ENCODE measurements at regions not wholly inside any gene's neighbourhood (a gene's known extent, or its start where the extent isn't known, plus 50 kb on each side); places are given as distances from the start of the nearest gene placed in this dataset.

DNA sequence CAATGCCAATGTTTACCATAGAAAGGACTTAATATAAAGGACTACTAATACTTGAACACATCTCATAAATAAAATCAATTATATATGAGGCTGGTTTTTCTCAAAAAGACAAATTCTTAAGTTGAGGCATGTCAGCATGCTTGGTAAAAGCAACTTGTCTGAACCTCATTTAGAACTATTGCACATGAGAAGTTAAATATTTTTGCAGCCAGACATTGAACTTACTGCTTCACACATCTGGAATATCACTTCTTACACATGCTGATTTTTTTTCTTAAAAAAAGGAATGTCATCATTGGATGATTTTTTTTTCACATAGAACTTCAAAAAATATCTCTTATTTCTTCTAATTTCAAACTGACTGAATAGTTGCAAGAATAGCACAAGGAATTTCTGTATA is 609.0 kb downstream of the EPHA4 start:
- Histone ChIP-seq H3K4me1 (ENCODE audit: insufficient read depth, low read length) (no peaks in the 10 kb centered on the region), H3K9me3 (ENCODE audit: low read length) (peaks cover 31% of the 10 kb centered on the region), H3K9ac (ENCODE audit: insufficient read depth, low read depth, low read length) (no peak overlapping the region), H3K79me2 (ENCODE audit: insufficient read depth, low read length) (no peaks in the 10 kb centered on the region), H3K4me2 (ENCODE audit: low read depth, low read length) (no peak overlapping the region), H2AFZ (ENCODE audit: low read length) (no peak overlapping the region), H3K27me3 (ENCODE audit: control insufficient read depth in 1 of 2, insufficient read depth in 2 of 2, low read length in 2 of 2) (no peaks in the 10 kb centered on the region), H4K20me1 (ENCODE audit: insufficient read depth, low read length) (no peaks in the 10 kb centered on the region), H3K36me3 (replicated peaks in 1 of 2; ENCODE audit: control insufficient read depth in 1 of 2, insufficient read depth in 2 of 2, low read length in 2 of 2) (no peaks in the 10 kb centered on the region), H3K4me3 (replicated peaks in 1 of 3; ENCODE audit: insufficient read depth in 1 of 3, low read depth in 2 of 3, low read length in 3 of 3) (no peak overlapping the region), H3K27ac (ENCODE audit: extremely low read length, insufficient read depth, low read length) (no peak overlapping the region)
- intact Hi-C loops (cut with micrococcal nuclease; ENCODE audit: unreplicated experiment): no loop called here
- ChIA-PET POLR2A (no interaction called here), CTCF (ENCODE audit: low intra/inter-chr PET ratio, low total read pairs) (no interaction called here)
- in situ Hi-C loops (cut with HindIII; ENCODE audit: extremely low pct_ligation_motif_present, low pct_unique_long_range_greater_than_20kb): no loop called here
- TF ChIP-seq, protein P1, sequence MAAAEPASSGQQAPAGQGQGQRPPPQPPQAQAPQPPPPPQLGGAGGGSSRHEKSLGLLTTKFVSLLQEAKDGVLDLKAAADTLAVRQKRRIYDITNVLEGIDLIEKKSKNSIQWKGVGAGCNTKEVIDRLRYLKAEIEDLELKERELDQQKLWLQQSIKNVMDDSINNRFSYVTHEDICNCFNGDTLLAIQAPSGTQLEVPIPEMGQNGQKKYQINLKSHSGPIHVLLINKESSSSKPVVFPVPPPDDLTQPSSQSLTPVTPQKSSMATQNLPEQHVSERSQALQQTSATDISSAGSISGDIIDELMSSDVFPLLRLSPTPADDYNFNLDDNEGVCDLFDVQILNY (CRISPR knock-in tag; conservative IDR thresholded peaks at IDR 0.05): no peak
- TF ChIP-seq, protein P2, sequence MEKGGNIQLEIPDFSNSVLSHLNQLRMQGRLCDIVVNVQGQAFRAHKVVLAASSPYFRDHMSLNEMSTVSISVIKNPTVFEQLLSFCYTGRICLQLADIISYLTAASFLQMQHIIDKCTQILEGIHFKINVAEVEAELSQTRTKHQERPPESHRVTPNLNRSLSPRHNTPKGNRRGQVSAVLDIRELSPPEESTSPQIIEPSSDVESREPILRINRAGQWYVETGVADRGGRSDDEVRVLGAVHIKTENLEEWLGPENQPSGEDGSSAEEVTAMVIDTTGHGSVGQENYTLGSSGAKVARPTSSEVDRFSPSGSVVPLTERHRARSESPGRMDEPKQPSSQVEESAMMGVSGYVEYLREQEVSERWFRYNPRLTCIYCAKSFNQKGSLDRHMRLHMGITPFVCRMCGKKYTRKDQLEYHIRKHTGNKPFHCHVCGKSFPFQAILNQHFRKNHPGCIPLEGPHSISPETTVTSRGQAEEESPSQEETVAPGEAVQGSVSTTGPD (CRISPR knock-in tag; IDR thresholded peaks at IDR 0.05): no peak
- TF ChIP-seq NCOA1 (CRISPR knock-in tag; IDR thresholded peaks at IDR 0.05): no peak
- TF ChIP-seq ZNF446 (CRISPR knock-in tag; IDR thresholded peaks at IDR 0.05): no peak
- TF ChIP-seq ZNF629 (CRISPR knock-in tag; conservative IDR thresholded peaks at IDR 0.05): no peak
- no peak for TF ChIP-seq ZNF607 (CRISPR knock-in tag; IDR thresholded peaks at IDR 0.05; ENCODE audit: borderline replicate concordance)
- no peak for TF ChIP-seq ZBTB20 (CRISPR knock-in tag; IDR thresholded peaks at IDR 0.05; ENCODE audit: borderline replicate concordance, low read depth)
- no peak for TF ChIP-seq GABPA (IDR thresholded peaks at IDR 0.05; ENCODE audit: low read depth, low read length)
- no peak for TF ChIP-seq GABPA (CRISPR knock-in tag; IDR thresholded peaks at IDR 0.05; ENCODE audit: low read depth)
- TF ChIP-seq FOXA3 (CRISPR knock-in tag; IDR thresholded peaks at IDR 0.05): no peak
- TF ChIP-seq ZNF619 (CRISPR knock-in tag; IDR thresholded peaks at IDR 0.05): no peak
- no peak for TF ChIP-seq SP1 (IDR thresholded peaks at IDR 0.05)
- TF ChIP-seq SP1 (CRISPR knock-in tag; IDR thresholded peaks at IDR 0.05): no peak
- TF ChIP-seq, protein P3, sequence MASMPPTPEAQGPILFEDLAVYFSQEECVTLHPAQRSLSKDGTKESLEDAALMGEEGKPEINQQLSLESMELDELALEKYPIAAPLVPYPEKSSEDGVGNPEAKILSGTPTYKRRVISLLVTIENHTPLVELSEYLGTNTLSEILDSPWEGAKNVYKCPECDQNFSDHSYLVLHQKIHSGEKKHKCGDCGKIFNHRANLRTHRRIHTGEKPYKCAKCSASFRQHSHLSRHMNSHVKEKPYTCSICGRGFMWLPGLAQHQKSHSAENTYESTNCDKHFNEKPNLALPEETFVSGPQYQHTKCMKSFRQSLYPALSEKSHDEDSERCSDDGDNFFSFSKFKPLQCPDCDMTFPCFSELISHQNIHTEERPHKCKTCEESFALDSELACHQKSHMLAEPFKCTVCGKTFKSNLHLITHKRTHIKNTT (CRISPR knock-in tag; IDR thresholded peaks at IDR 0.05): no peak
- TF ChIP-seq JARID2 (CRISPR knock-in tag; IDR thresholded peaks at IDR 0.05; ENCODE audit: insufficient replicate concordance): no peak
- TF ChIP-seq ZNF225 (CRISPR knock-in tag; IDR thresholded peaks at IDR 0.05): no peak
- TF ChIP-seq ELF1 (CRISPR knock-in tag; IDR thresholded peaks at IDR 0.05): no peak
- TF ChIP-seq KLF6 (CRISPR knock-in tag; IDR thresholded peaks at IDR 0.05): no peak
- TF ChIP-seq ELF4 (CRISPR knock-in tag; IDR thresholded peaks at IDR 0.05; ENCODE audit: borderline replicate concordance): no peak
- TF ChIP-seq, protein P4, sequence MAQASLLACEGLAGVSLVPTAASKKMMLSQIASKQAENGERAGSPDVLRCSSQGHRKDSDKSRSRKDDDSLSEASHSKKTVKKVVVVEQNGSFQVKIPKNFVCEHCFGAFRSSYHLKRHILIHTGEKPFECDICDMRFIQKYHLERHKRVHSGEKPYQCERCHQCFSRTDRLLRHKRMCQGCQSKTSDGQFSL (CRISPR knock-in tag; IDR thresholded peaks at IDR 0.05): no peak
- TF ChIP-seq, protein P5, sequence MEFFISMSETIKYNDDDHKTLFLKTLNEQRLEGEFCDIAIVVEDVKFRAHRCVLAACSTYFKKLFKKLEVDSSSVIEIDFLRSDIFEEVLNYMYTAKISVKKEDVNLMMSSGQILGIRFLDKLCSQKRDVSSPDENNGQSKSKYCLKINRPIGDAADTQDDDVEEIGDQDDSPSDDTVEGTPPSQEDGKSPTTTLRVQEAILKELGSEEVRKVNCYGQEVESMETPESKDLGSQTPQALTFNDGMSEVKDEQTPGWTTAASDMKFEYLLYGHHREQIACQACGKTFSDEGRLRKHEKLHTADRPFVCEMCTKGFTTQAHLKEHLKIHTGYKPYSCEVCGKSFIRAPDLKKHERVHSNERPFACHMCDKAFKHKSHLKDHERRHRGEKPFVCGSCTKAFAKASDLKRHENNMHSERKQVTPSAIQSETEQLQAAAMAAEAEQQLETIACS (CRISPR knock-in tag; IDR thresholded peaks at IDR 0.05): no peak
- no peak for FAIRE-seq
- DNase-seq (ENCODE audit: low spot score): no peak
- no TSS peak for BruUV-seq (replicated peaks)
- ATAC-seq: no peak
